HG03439 (cell line): ENCODE measurements at regions not wholly inside any gene's neighbourhood (a gene's known extent, or its start where the extent isn't known, plus 50 kb on each side); places are given as distances from the start of the nearest gene placed in this dataset.

Source experiments
- ATAC-seq: cut with Tn5 transposase; IDR thresholded peaks from one replicate; pipeline ENCODE4 v1.9.1; 2021; ENCODE audit warnings: mild to moderate bottlenecking, moderate library complexity; ENCODE audit not compliant: unreplicated experiment

- no peak for ATAC-seq
Measured at GRCh38 chr5:1707467-1707866, 92.2 kb downstream of the MRPL36 start.

- ATAC-seq, result no peak
Measured at GRCh38 chr5:1706428-1706827, 93.2 kb downstream of the MRPL36 start.

- no peak for ATAC-seq
Measured at GRCh38 chr5:1706021-1706420, 93.6 kb downstream of the MRPL36 start.

- no peak for ATAC-seq
Measured at GRCh38 chr5:1704676-1705075, 95.0 kb downstream of the MRPL36 start.

- ATAC-seq, result no peak
Measured at GRCh38 chr5:1704266-1704665, 95.4 kb downstream of the MRPL36 start.

- ATAC-seq, result no peak
Measured at GRCh38 chr5:1703352-1704050, 96.1 kb downstream of the MRPL36 start.

GRCh38 chr5:1702318-1702717 is 97.3 kb downstream of the MRPL36 start:
- no peak for ATAC-seq

GRCh38 chr5:1701884-1702283 is 97.8 kb downstream of the MRPL36 start:
- ATAC-seq, result no peak

GRCh38 chr5:1701216-1701864 is 98.3 kb downstream of the MRPL36 start:
- ATAC-seq, result no peak

GRCh38 chr5:1699394-1699793 is 100.2 kb downstream of the MRPL36 start:
- ATAC-seq, result no peak

- no peak for ATAC-seq
Measured at GRCh38 chr5:1698589-1699316, 100.9 kb downstream of the MRPL36 start.

GRCh38 chr5:1692381-1692780 is 107.3 kb downstream of the MRPL36 start:
- no peak for ATAC-seq

- no peak for ATAC-seq
Measured at GRCh38 chr5:1687301-1687970, 112.2 kb downstream of the MRPL36 start.

- no peak for ATAC-seq
Measured at GRCh38 chr5:1686016-1686802, 113.4 kb downstream of the MRPL36 start.

GRCh38 chr5:1685066-1685465 is 114.6 kb downstream of the MRPL36 start:
- ATAC-seq, result no peak

- ATAC-seq, result no peak
Measured at GRCh38 chr5:1681955-1682354, 117.7 kb downstream of the MRPL36 start.

- ATAC-seq, result no peak
Measured at GRCh38 chr5:1673042-1673677, 126.5 kb downstream of the MRPL36 start.

- ATAC-seq, result no peak
Measured at GRCh38 chr5:1672396-1672795, 127.2 kb downstream of the MRPL36 start.

GRCh38 chr5:1671351-1671750 is 128.3 kb downstream of the MRPL36 start:
- ATAC-seq, result no peak

GRCh38 chr5:1670351-1670750 is 129.3 kb downstream of the MRPL36 start:
- no peak for ATAC-seq
